HG02763 (cell line): ENCODE measurements at regions not wholly inside any gene's neighbourhood (a gene's known extent, or its start where the extent isn't known, plus 50 kb on each side); places are given as distances from the start of the nearest gene placed in this dataset.
"Not testable (repeated sequence)": the region's sequence is repeated elsewhere in the genome, so short reads cannot be mapped to it uniquely, and the experiment has no call there.

ENCODE experiments used
- ATAC-seq: cut with Tn5 transposase; IDR thresholded peaks from one replicate; pipeline ENCODE4 v1.9.1; 2021; ENCODE audit warnings: mild to moderate bottlenecking, moderate library complexity; ENCODE audit not compliant: unreplicated experiment

GRCh38 chr4:189703000-189703399, 237.7 kb upstream of the FRG1 start:
- ATAC-seq, result not testable (repeated sequence)

- ATAC-seq, result not testable (repeated sequence)
These were observed 233.9 kb upstream of the FRG1 start for GRCh38 chr4:189706821-189707220.

GRCh38 chr4:189707227-189707626, 233.4 kb upstream of the FRG1 start:
- not testable (repeated sequence) for ATAC-seq

- ATAC-seq, result not testable (repeated sequence)
These were observed 228.7 kb upstream of the FRG1 start for GRCh38 chr4:189711956-189712355.

- not testable (repeated sequence) for ATAC-seq
These were observed 219.4 kb upstream of the FRG1 start for GRCh38 chr4:189721016-189721993.

- ATAC-seq, result not testable (repeated sequence)
These were observed 218.2 kb upstream of the FRG1 start for GRCh38 chr4:189722324-189723003.

- ATAC-seq, result not testable (repeated sequence)
These were observed 212.6 kb upstream of the FRG1 start for GRCh38 chr4:189727982-189728638.

GRCh38 chr4:189731989-189732388, 208.7 kb upstream of the FRG1 start:
- ATAC-seq, result not testable (repeated sequence)

- ATAC-seq, result not testable (repeated sequence)
These were observed 207.2 kb upstream of the FRG1 start for GRCh38 chr4:189733507-189733906.

GRCh38 chr4:189734648-189735267, 205.9 kb upstream of the FRG1 start:
- ATAC-seq, result not testable (repeated sequence)

- not testable (repeated sequence) for ATAC-seq
These were observed 204.0 kb upstream of the FRG1 start for GRCh38 chr4:189736656-189737055.

GRCh38 chr4:189740118-189740517, 200.6 kb upstream of the FRG1 start:
- not testable (repeated sequence) for ATAC-seq

GRCh38 chr4:189740873-189741272, 199.8 kb upstream of the FRG1 start:
- ATAC-seq, result no peak

GRCh38 chr4:189753092-189753491, 187.6 kb upstream of the FRG1 start:
- not testable (repeated sequence) for ATAC-seq

- no peak for ATAC-seq
These were observed 177.1 kb upstream of the FRG1 start for GRCh38 chr4:189763583-189763982.

- ATAC-seq, result no peak
These were observed 175.4 kb upstream of the FRG1 start for GRCh38 chr4:189765301-189765700.

GRCh38 chr4:189765736-189766135, 174.9 kb upstream of the FRG1 start:
- no peak for ATAC-seq

- ATAC-seq, result no peak
These were observed 172.7 kb upstream of the FRG1 start for GRCh38 chr4:189767941-189768340.

- ATAC-seq, result no peak
These were observed 171.5 kb upstream of the FRG1 start for GRCh38 chr4:189769131-189769530.

- no peak for ATAC-seq
These were observed 168.8 kb upstream of the FRG1 start for GRCh38 chr4:189771696-189772361.
